HepG2 (cell line): ENCODE measurements at regions not wholly inside any gene's neighbourhood (a gene's known extent, or its start where the extent isn't known, plus 50 kb on each side); places are given as distances from the start of the nearest gene placed in this dataset.

Source experiments
- BRF2 ChIP-seq: sonication (generic); formaldehyde crosslinking; IDR thresholded peaks from 2 replicates; pipeline ENCODE4 v1.8.1; 2022; ENCODE audit warnings: mild to moderate bottlenecking, missing genetic modification reagents
- CBX1 ChIP-seq: IDR thresholded peaks from one replicate; pipeline ENCODE4 v1.6.1; 2016; ENCODE audit warnings: antibody characterized with exemption, low read depth
- CTCF ChIP-seq: sonication (generic); formaldehyde crosslinking; IDR thresholded peaks from 2 replicates; pipeline ENCODE4 v1.5.0; 2020; ENCODE audit warnings: mild to moderate bottlenecking, missing genetic modification reagents, moderate library complexity
- EZH2 ChIP-seq: conservative IDR thresholded peaks from 2 replicates; pipeline ENCODE4 v1.6.1; 2012; ENCODE audit warnings: mild to moderate bottlenecking, low read depth, low read length, moderate library complexity
- GTF3A ChIP-seq: sonication (generic); formaldehyde crosslinking; conservative IDR thresholded peaks from 2 replicates; pipeline ENCODE4 v1.4.0; 2020; ENCODE audit warnings: mild to moderate bottlenecking, missing genetic modification reagents
- POLR2A ChIP-seq, 2 experiments: IDR thresholded peaks; 2 replicates each; pipeline ENCODE4 v1.6.1; 2011; ENCODE audit warnings: low read depth in 2 of 2, low read length in 2 of 2, mild to moderate bottlenecking in 1 of 2, moderate library complexity in 1 of 2; ENCODE audit not compliant: insufficient read depth in 1 of 2
- TFE3 ChIP-seq: IDR thresholded peaks from 2 replicates; pipeline ENCODE4 v1.6.1; 2016
- ZNF274 ChIP-seq: sonication (generic); formaldehyde crosslinking; IDR thresholded peaks from 2 replicates; pipeline ENCODE4 v1.5.1; 2020; ENCODE audit warnings: mild to moderate bottlenecking, missing genetic modification reagents
- ZNF501 ChIP-seq: sonication (generic); formaldehyde crosslinking; IDR thresholded peaks from 2 replicates; pipeline ENCODE4 v1.5.1; 2020; ENCODE audit warnings: mild to moderate bottlenecking, moderate library complexity, missing genetic modification reagents

DNA sequence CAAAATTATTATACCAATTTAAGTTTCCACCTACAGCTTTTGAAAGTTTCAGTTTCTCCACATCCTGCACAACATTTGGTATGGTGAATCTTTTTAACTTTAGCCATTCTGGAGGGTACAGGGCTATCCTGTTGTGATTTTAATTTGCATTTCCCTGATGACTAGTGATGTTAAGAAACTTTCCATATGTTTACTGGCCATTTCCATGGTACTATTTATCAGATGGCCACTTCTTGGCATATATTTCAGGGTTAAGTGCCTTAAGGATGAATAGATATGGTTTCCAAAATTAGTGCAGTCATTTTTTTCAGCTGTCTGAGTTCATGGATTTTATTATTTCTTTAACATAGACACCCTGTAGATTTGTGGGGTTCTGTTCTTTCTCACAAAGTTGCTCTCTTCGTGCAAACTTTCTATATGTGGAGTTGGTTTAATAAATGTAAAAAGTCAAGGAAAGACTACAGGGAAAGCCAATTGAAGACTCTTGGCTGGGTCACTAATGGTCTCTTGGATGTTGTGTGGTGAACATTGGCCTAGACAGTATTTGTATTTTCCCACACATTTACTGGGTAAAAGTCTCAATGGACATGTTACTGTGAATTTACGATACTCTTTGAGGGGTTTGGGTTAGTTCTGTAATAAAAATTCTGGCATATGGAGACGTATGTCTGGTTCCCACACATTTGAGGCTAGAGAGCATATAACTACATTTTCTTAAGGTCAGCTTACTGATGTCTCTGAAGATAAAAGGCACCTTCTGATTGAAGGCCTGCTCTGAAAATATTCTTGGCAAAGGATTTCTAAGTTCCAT is 147.5 kb upstream of the PDZRN3 start:
- no peak for TF ChIP-seq ZNF501 (CRISPR knock-in tag)
- no peak for TF ChIP-seq TFE3 (CRISPR knock-in tag)
- TF ChIP-seq CTCF (CRISPR knock-in tag), result no peak
- no peak for TF ChIP-seq BRF2
- TF ChIP-seq CBX1, result no peak
- TF ChIP-seq ZNF274 (CRISPR knock-in tag), result no peak
- no peak for TF ChIP-seq POLR2A (IDR thresholded peaks at IDR 0.05; ENCODE audit: insufficient read depth in 1 of 2, low read depth in 2 of 2, low read length in 2 of 2)
- TF ChIP-seq EZH2, result no peak
- no peak for TF ChIP-seq GTF3A (CRISPR knock-in tag)
